ENCODE measurements at regions not wholly inside any gene's neighbourhood (a gene's known extent, or its start where the extent isn't known, plus 50 kb on each side); places are given as distances from the start of the nearest gene placed in this dataset.

GRCh38 chr4:160299608-160300007 is 1196.7 kb downstream of the RAPGEF2 start:
- TF ChIP-seq ZNF302 (CRISPR knock-in tag; IDR thresholded peaks at IDR 0.05) (no peak), RAD21 (conservative IDR thresholded peaks at IDR 0.05 in 1 of 2, IDR thresholded peaks at IDR 0.05 in 1 of 2) (no peak), PBX3 (IDR thresholded peaks at IDR 0.05) (no peak), CEBPB (IDR thresholded peaks at IDR 0.05) (no peak), FOSB (CRISPR knock-in tag; IDR thresholded peaks at IDR 0.05) (no peak), ESRRA (IDR thresholded peaks at IDR 0.05; ENCODE audit: borderline replicate concordance, low read length) (no peak), CBX8 (IDR thresholded peaks at IDR 0.05) (no peak), REST (IDR thresholded peaks at IDR 0.05) (no peak), CHD2 (IDR thresholded peaks at IDR 0.05; ENCODE audit: low read length, partially characterized antibody) (no peak), MYC (IDR thresholded peaks at IDR 0.05; ENCODE audit: borderline replicate concordance, low read length) (no peak), HOXB13 (CRISPR knock-in tag; IDR thresholded peaks at IDR 0.05; ENCODE audit: low read depth) (no peak), SMC3 (IDR thresholded peaks at IDR 0.05) (no peak), GATA3 (IDR thresholded peaks at IDR 0.05; ENCODE audit: borderline replicate concordance) (no peak), TP53 (CRISPR knock-in tag; IDR thresholded peaks at IDR 0.05) (no peak)
- FAIRE-seq (no peak), DNase-seq (ENCODE audit: low read depth in 1 of 2, low spot score in 1 of 2) (no peak), ATAC-seq (no peak)
- WGBS (ENCODE audit: missing lambda C conversion rate): 79% methylated on average over 2 of the region's 2 CpGs
- Histone ChIP-seq H3K27ac (no peak overlapping the region), H3K9me3 (no peaks in the 10 kb centered on the region), H3K4me1 (no peaks in the 10 kb centered on the region), H3K4me3 (no peak overlapping the region), H3K4me2 (no peak overlapping the region)
- ChIA-PET POLR2A (no interaction called here), CTCF (no interaction called here)

GRCh38 chr4:160316036-160316435 is 1213.2 kb downstream of the RAPGEF2 start:
- Histone ChIP-seq H3K4me3 (no peak overlapping the region), H3K9me3 (peaks cover 13% of the 10 kb centered on the region; the same call in 2 of the 3 replicates), H3K4me2 (no peak overlapping the region), H3K27ac (peak overlapping the region in 1 of 2 experiments; percentile 96; a peak in 3 of 6 replicates), H3K4me1 (peaks cover 29% of the 10 kb centered on the region)
- no peak for ATAC-seq
- 82% methylated on average over 1 of the region's 1 CpG for WGBS (ENCODE audit: missing lambda C conversion rate)
- no peak for FAIRE-seq
- CTCF ChIA-PET: no interaction called here
- POLR2A ChIA-PET: no interaction called here
- no peak for DNase-seq (ENCODE audit: low read depth in 1 of 2, low spot score in 1 of 2)
- no peak for TF ChIP-seq KDM1A (IDR thresholded peaks at IDR 0.05; ENCODE audit: low read depth)
- no peak for TF ChIP-seq MAZ (IDR thresholded peaks at IDR 0.05; ENCODE audit: borderline replicate concordance, low read depth, low read length)
- no peak for TF ChIP-seq EHF (CRISPR knock-in tag; IDR thresholded peaks at IDR 0.05)
- no peak for TF ChIP-seq MAX (IDR thresholded peaks at IDR 0.05)
- TF ChIP-seq SMC3 (IDR thresholded peaks at IDR 0.05): no peak
- no peak for TF ChIP-seq BCL3 (IDR thresholded peaks at IDR 0.05)
- no peak for TF ChIP-seq NFE2L2 (conservative IDR thresholded peaks at IDR 0.05; ENCODE audit: low read length)
- no peak for TF ChIP-seq ESRRA (IDR thresholded peaks at IDR 0.05; ENCODE audit: borderline replicate concordance, low read length)
- TF ChIP-seq JUNB (IDR thresholded peaks at IDR 0.05): no peak
- no peak for TF ChIP-seq JUN (IDR thresholded peaks at IDR 0.05)
- TF ChIP-seq GATA3 (IDR thresholded peaks at IDR 0.05; ENCODE audit: borderline replicate concordance): no peak
- TF ChIP-seq REST (IDR thresholded peaks at IDR 0.05): no peak
- TF ChIP-seq ZFP36 (IDR thresholded peaks at IDR 0.05; ENCODE audit: borderline replicate concordance, partially characterized antibody): no peak
- no peak for TF ChIP-seq RCOR1 (IDR thresholded peaks at IDR 0.05; ENCODE audit: low read depth, low read length)
- TF ChIP-seq ELK1 (IDR thresholded peaks at IDR 0.05; ENCODE audit: low read depth, low read length): no peak
- no peak for TF ChIP-seq FOSL2 (IDR thresholded peaks at IDR 0.05)
- no peak for TF ChIP-seq FOSL2 (CRISPR knock-in tag; IDR thresholded peaks at IDR 0.05)
